GM19438 (cell line): ENCODE measurements at regions not wholly inside any gene's neighbourhood (a gene's known extent, or its start where the extent isn't known, plus 50 kb on each side); places are given as distances from the start of the nearest gene placed in this dataset.

Experiments
- ATAC-seq: cut with Tn5 transposase; IDR thresholded peaks from one replicate; pipeline ENCODE4 v1.9.1; 2021; ENCODE audit warnings: low read depth; ENCODE audit not compliant: unreplicated experiment

GRCh38 chr10:10777723-10778122, 239.9 kb upstream of the CELF2 start:
- no peak for ATAC-seq

- ATAC-seq: no peak
These were observed 238.7 kb upstream of the CELF2 start for GRCh38 chr10:10778959-10779358.

- ATAC-seq: no peak
These were observed 238.2 kb upstream of the CELF2 start for GRCh38 chr10:10779511-10779910.

GRCh38 chr10:10780746-10781145, 236.9 kb upstream of the CELF2 start:
- ATAC-seq: no peak

- no peak for ATAC-seq
These were observed 235.1 kb upstream of the CELF2 start for GRCh38 chr10:10782603-10783002.

GRCh38 chr10:10785627-10786026, 232.0 kb upstream of the CELF2 start:
- ATAC-seq: no peak

GRCh38 chr10:10786109-10787090, 231.3 kb upstream of the CELF2 start:
- no peak for ATAC-seq

GRCh38 chr10:10787586-10787985, 230.1 kb upstream of the CELF2 start:
- ATAC-seq: no peak

GRCh38 chr10:10788761-10789160, 228.9 kb upstream of the CELF2 start:
- no peak for ATAC-seq

- ATAC-seq: no peak
These were observed 225.8 kb upstream of the CELF2 start for GRCh38 chr10:10791869-10792268.

GRCh38 chr10:10792681-10793080, 225.0 kb upstream of the CELF2 start:
- ATAC-seq: no peak

- ATAC-seq: no peak
These were observed 223.6 kb upstream of the CELF2 start for GRCh38 chr10:10794046-10794445.

GRCh38 chr10:10794791-10795191, 222.9 kb upstream of the CELF2 start:
- ATAC-seq: no peak

- ATAC-seq: no peak
These were observed 221.5 kb upstream of the CELF2 start for GRCh38 chr10:10796061-10796773.

- no peak for ATAC-seq
These were observed 220.8 kb upstream of the CELF2 start for GRCh38 chr10:10796774-10797415.

GRCh38 chr10:10797513-10797912, 220.2 kb upstream of the CELF2 start:
- no peak for ATAC-seq

- no peak for ATAC-seq
These were observed 219.4 kb upstream of the CELF2 start for GRCh38 chr10:10798102-10798863.

- ATAC-seq: no peak
These were observed 218.8 kb upstream of the CELF2 start for GRCh38 chr10:10798864-10799192.

GRCh38 chr10:10800961-10801360, 216.7 kb upstream of the CELF2 start:
- no peak for ATAC-seq

GRCh38 chr10:10803278-10803677, 214.4 kb upstream of the CELF2 start:
- ATAC-seq: no peak

GRCh38 chr10:10804061-10804460, 213.6 kb upstream of the CELF2 start:
- no peak for ATAC-seq
